K562 (cell line): ENCODE measurements at regions not wholly inside any gene's neighbourhood (a gene's known extent, or its start where the extent isn't known, plus 50 kb on each side); places are given as distances from the start of the nearest gene placed in this dataset.

Source experiments
- ATAC-seq: fragments of 200-7000 bp; cut with Tn5 transposase; 3 replicates; pipeline ENCODE4 v1.9.1; 2020; ENCODE audit warnings: moderate library complexity
- BruUV-seq: library from RNA; stranded (reverse); fragments of 400-500 nt; replicated peaks from 2 replicates; lab custom pipeline; 2021; lab: Mats Ljungman, UMichigan
- CTCF ChIA-PET: fragments of 300-600 bp; formaldehyde crosslinking; extraction: SDS; loops from one replicate; lab custom pipeline; 2021; ENCODE audit warnings: low intra/inter-chr PET ratio; lab: Yijun Ruan, JAX
- POLR2A ChIA-PET: fragments of 300-600, 350-650 bp; sonication (Branson Sonifier 250); formaldehyde crosslinking; extraction: SDS; loops from one replicate; lab custom pipeline; 2021; ENCODE audit warnings: antibody characterized with exemption, inconsistent platforms; lab: Yijun Ruan, JAX
- DNase-seq, 4 experiments: peaks; one replicate each; pipeline versions ENCODE4 v3.0.0 to v3.0.0-alpha.2; 2011 to 2018; ENCODE audit warnings: low spot score in 3 of 4, mixed read lengths in 3 of 4; ENCODE audit errors: extremely low read depth in 1 of 4
- FAIRE-seq: peaks from 2 replicates; lab custom pipeline; 2011; peaks lifted over from hg19 to GRCh38; lab: Jason Lieb, UNC
- H2AFZ ChIP-seq: 2 replicates; pipeline ENCODE4 v1.6.0; 2011; ENCODE audit warnings: low read depth, low read length, control low read depth, inconsistent platforms
- H3K27ac ChIP-seq: fragments of 200-600 bp; 3 replicates; pipeline ENCODE4 v1.8.0; 2011; ENCODE audit warnings: low read depth, mild to moderate bottlenecking, control low read depth, inconsistent platforms, low read length, moderate library complexity, mixed read lengths; ENCODE audit errors: extremely low read depth
- H3K27me3 ChIP-seq, 2 experiments: fragments of 300-600 bp in 1 of 2; 2 replicates in 1 of 2; 3 replicates in 1 of 2; pipeline versions ENCODE4 v1.6.0 to v1.8.0; 2011; ENCODE audit warnings: inconsistent platforms in 2 of 2, low read length in 2 of 2, mild to moderate bottlenecking in 1 of 2, mixed read lengths in 1 of 2, moderate library complexity in 1 of 2; ENCODE audit not compliant: control insufficient read depth in 2 of 2, insufficient read depth in 2 of 2
- H3K36me3 ChIP-seq: fragments of 300-600 bp; 3 replicates; pipeline ENCODE4 v1.8.0; 2011; ENCODE audit warnings: mild to moderate bottlenecking, low read length, inconsistent platforms; ENCODE audit not compliant: control insufficient read depth, insufficient read depth
- H3K4me1 ChIP-seq, 2 experiments: fragments of 200-600 bp in 1 of 2; replicated peaks in 1 of 2; 2 replicates in 1 of 2; 3 replicates in 1 of 2; pipeline versions ENCODE4 v1.5.1 to v1.8.0; 2011; ENCODE audit warnings: inconsistent platforms in 2 of 2, low read length in 2 of 2, mild to moderate bottlenecking in 1 of 2, mixed read lengths in 1 of 2, moderate library complexity in 1 of 2; ENCODE audit not compliant: control insufficient read depth in 2 of 2, insufficient read depth in 2 of 2
- H3K4me2 ChIP-seq: 2 replicates; pipeline ENCODE4 v1.6.1; 2011; ENCODE audit warnings: low read length, control low read depth, inconsistent platforms, mixed read lengths; ENCODE audit not compliant: insufficient read depth
- H3K4me3 ChIP-seq: fragments of 200-600 bp; sonication (generic), shearing (Covaris generic); 2 replicates; pipeline ENCODE4 v1.5.1; 2016; ENCODE audit warnings: control low read depth, inconsistent platforms
- H3K79me2 ChIP-seq: fragments of 200-600 bp; 3 replicates; pipeline ENCODE4 v1.8.0; 2011; ENCODE audit warnings: low read length, inconsistent platforms; ENCODE audit not compliant: control insufficient read depth, insufficient read depth
- H3K9ac ChIP-seq, 2 experiments: 2 replicates each; pipeline versions ENCODE4 v1.6.0 to v1.6.1; 2011; ENCODE audit warnings: low read depth in 2 of 2, low read length in 2 of 2, control low read depth in 1 of 2, inconsistent platforms in 1 of 2, mild to moderate bottlenecking in 1 of 2, mixed read lengths in 1 of 2; ENCODE audit not compliant: insufficient read depth in 1 of 2
- H3K9me1 ChIP-seq: one replicate; pipeline ENCODE4 v1.6.0; 2011; ENCODE audit warnings: inconsistent platforms, mild to moderate bottlenecking, low read length, moderate library complexity; ENCODE audit not compliant: control insufficient read depth, insufficient read depth
- H3K9me3 ChIP-seq: replicated peaks from 2 replicates; pipeline ENCODE4 v1.5.1; 2011; ENCODE audit warnings: low read depth, low read length, inconsistent platforms; ENCODE audit not compliant: control insufficient read depth, insufficient read depth
- H4K20me1 ChIP-seq: replicated peaks from 2 replicates; pipeline ENCODE4 v1.6.1; 2011; ENCODE audit warnings: low read length, inconsistent platforms, mixed read lengths; ENCODE audit not compliant: control insufficient read depth, insufficient read depth
- ETV1 ChIP-seq: fragments of 450-650 bp; conservative IDR thresholded peaks from 2 replicates; pipeline ENCODE4 v1.6.1; 2016; ENCODE audit warnings: missing genetic modification characterization, control low read depth, low read depth, missing compliant biosample characterization
- HOXB6 ChIP-seq: fragments of 250-450 bp; sonication (Bioruptor Pico); IDR thresholded peaks from 2 replicates; pipeline ENCODE4 v1.5.1; 2022; ENCODE audit warnings: mild to moderate bottlenecking, borderline replicate concordance
- NBN ChIP-seq: fragments of 450-650 bp; IDR thresholded peaks from 2 replicates; pipeline ENCODE4 v1.6.1; 2016; ENCODE audit warnings: low read depth, mild to moderate bottlenecking
- NR1H2 ChIP-seq: sonication (generic); formaldehyde crosslinking; IDR thresholded peaks from 2 replicates; pipeline ENCODE4 v1.4.0; 2020; ENCODE audit warnings: mild to moderate bottlenecking, missing genetic modification reagents
- POLR3A ChIP-seq: IDR thresholded peaks from 2 replicates; pipeline ENCODE4 v1.6.1; 2011; ENCODE audit warnings: borderline replicate concordance, mild to moderate bottlenecking, moderate library complexity; ENCODE audit not compliant: insufficient read length, insufficient read depth; ENCODE audit errors: extremely low read depth
- SMARCB1 ChIP-seq: IDR thresholded peaks from 2 replicates; pipeline ENCODE4 v1.6.1; 2011; ENCODE audit warnings: improper control_type of control experiment, low read depth; ENCODE audit not compliant: insufficient read length
- WGBS: fragments of 100-300 bp; shearing (Covaris generic); methylation state at CpG from one replicate; pipeline ENCODE4 v1.1.6; 2016; ENCODE audit warnings: low coverage, mixed read lengths; ENCODE audit not compliant: insufficient coverage; ENCODE audit errors: missing lambda C conversion rate; 5-methylcytosine and 5-hydroxymethylcytosine counted together
- in situ Hi-C: fragments of 300-500 bp; cut with MboI; formaldehyde crosslinking; loops from 4 replicates; pipeline ENCODE4 v1.15.0; 2018; ENCODE audit warnings: inconsistent platforms, mixed read lengths
- intact Hi-C: fragments of 100-400 bp; cut with micrococcal nuclease; formaldehyde crosslinking; loops from 2 replicates; pipeline ENCODE4 v1.14.2; 2022
- TF ChIP-seq, protein P1 (sequence below): fragments of 450-650 bp; IDR thresholded peaks from 2 replicates; pipeline ENCODE4 v1.7.1; 2018; ENCODE audit warnings: mild to moderate bottlenecking, low read depth; ENCODE audit not compliant: partially characterized antibody

DNA sequence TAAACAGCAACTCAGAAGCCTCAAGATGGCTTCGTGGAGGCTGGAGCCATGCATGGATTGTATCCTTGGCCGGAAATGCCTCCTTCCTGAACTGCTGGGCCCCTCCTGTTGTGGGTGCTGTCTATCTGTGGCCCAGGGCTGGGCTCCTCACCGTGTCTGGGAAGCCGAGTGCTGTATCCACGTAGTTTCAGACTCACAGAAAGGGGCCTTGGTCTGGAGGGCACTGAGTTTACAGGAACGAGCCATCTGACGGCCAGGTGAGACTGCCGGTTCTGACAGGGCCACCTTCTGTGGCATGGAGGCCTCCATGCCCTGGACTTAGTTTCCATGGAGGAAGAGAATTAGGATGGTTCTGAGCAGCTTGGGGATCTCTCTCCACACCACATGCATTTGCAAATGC lies 142.2 kb downstream of the ERMARD start:
- CTCF ChIA-PET, result no interaction called here
- H3K4me1 ChIP-seq, result peaks cover 0 to 3% of the 10 kb centered on the region in 2 experiments; a peak in 1 of 5 replicates
- H3K9me3 ChIP-seq, result no peaks in the 10 kb centered on the region
- no peaks in the 10 kb centered on the region for H4K20me1 ChIP-seq
- POLR2A ChIA-PET, result interaction anchor here (1.2 kb wide), 1 partner anchor 42 kb away, joined by 4 read pairs; no protein-coding TSS in a partner anchor
- WGBS, result 3% methylated on average over 8 of the region's 8 CpGs
- DNase-seq (no peak), ATAC-seq (no peak), FAIRE-seq (no peak)
- intact Hi-C loops, result no loop called here
- no peak overlapping the region for H3K4me2 ChIP-seq
- H2AFZ ChIP-seq, result no peak overlapping the region
- no peak overlapping the region for H3K9ac ChIP-seq
- H3K27me3 ChIP-seq, result peaks cover 15 to 52% of the 10 kb centered on the region in 2 experiments
- H3K9me1 ChIP-seq, result no peaks in the 10 kb centered on the region
- H3K27ac ChIP-seq, result no peak overlapping the region
- H3K4me3 ChIP-seq, result no peak overlapping the region
- H3K79me2 ChIP-seq, result no peaks in the 10 kb centered on the region
- in situ Hi-C loops, result no loop called here
- no peaks in the 10 kb centered on the region for H3K36me3 ChIP-seq
- TF ChIP-seq NR1H2 (CRISPR knock-in tag) (no peak), POLR3A (no peak), ETV1 (tag) (no peak), NBN (no peak), HOXB6 (CRISPR knock-in tag) (no peak), SMARCB1 (no peak)
- TF ChIP-seq, protein P1, sequence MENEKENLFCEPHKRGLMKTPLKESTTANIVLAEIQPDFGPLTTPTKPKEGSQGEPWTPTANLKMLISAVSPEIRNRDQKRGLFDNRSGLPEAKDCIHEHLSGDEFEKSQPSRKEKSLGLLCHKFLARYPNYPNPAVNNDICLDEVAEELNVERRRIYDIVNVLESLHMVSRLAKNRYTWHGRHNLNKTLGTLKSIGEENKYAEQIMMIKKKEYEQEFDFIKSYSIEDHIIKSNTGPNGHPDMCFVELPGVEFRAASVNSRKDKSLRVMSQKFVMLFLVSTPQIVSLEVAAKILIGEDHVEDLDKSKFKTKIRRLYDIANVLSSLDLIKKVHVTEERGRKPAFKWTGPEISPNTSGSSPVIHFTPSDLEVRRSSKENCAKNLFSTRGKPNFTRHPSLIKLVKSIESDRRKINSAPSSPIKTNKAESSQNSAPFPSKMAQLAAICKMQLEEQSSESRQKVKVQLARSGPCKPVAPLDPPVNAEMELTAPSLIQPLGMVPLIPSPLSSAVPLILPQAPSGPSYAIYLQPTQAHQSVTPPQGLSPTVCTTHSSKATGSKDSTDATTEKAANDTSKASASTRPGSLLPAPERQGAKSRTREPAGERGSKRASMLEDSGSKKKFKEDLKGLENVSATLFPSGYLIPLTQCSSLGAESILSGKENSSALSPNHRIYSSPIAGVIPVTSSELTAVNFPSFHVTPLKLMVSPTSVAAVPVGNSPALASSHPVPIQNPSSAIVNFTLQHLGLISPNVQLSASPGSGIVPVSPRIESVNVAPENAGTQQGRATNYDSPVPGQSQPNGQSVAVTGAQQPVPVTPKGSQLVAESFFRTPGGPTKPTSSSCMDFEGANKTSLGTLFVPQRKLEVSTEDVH, result no peak
- no TSS peak for BruUV-seq
